HEK293 (cell line): ENCODE measurements at regions not wholly inside any gene's neighbourhood (a gene's known extent, or its start where the extent isn't known, plus 50 kb on each side); places are given as distances from the start of the nearest gene placed in this dataset.

Experiments used
- CTCF ChIA-PET: fragments of 350-600 bp; formaldehyde crosslinking; extraction: SDS; loops from one replicate; lab custom pipeline; 2021; ENCODE audit warnings: antibody characterized with exemption; lab: Yijun Ruan, JAX
- POLR2A ChIA-PET: fragments of 300-600 bp; formaldehyde crosslinking; extraction: SDS; loops from one replicate; lab custom pipeline; 2020; ENCODE audit warnings: antibody characterized with exemption, inconsistent platforms; lab: Yijun Ruan, JAX
- H3K27ac ChIP-seq: fragments of 200-500 bp; sonication (Bioruptor generic); 2 replicates; pipeline ENCODE4 v1.5.1; 2014; ENCODE audit warnings: low read depth, low read length, control low read depth, inconsistent platforms; ENCODE audit errors: extremely low read depth
- H3K36me3 ChIP-seq, 2 experiments: fragments of 200-500 bp in 1 of 2; sonication (Bioruptor generic) in 1 of 2; 1 replicate in 1 of 2; 2 replicates in 1 of 2; pipeline ENCODE4 v1.5.1; 2014 to 2017; ENCODE audit warnings: inconsistent platforms in 2 of 2, low read length in 2 of 2; ENCODE audit not compliant: control insufficient read depth in 2 of 2, insufficient read depth in 1 of 2
- H3K4me1 ChIP-seq: fragments of 200-500 bp; sonication (Bioruptor generic); 2 replicates; pipeline ENCODE4 v1.5.1; 2014; ENCODE audit warnings: mild to moderate bottlenecking, low read length, inconsistent platforms; ENCODE audit not compliant: control insufficient read depth, insufficient read depth
- H3K4me3 ChIP-seq: 2 replicates; pipeline ENCODE4 v1.5.1; 2011; ENCODE audit warnings: low read depth, mild to moderate bottlenecking, control low read depth, low read length, moderate library complexity
- H3K9me3 ChIP-seq: fragments of 200-500 bp; sonication (Bioruptor generic); 2 replicates; pipeline ENCODE4 v1.5.1; 2014; ENCODE audit warnings: low read depth, low read length, inconsistent platforms; ENCODE audit not compliant: control insufficient read depth, insufficient read depth
- ATF2 ChIP-seq: fragments of 450-650 bp; formaldehyde crosslinking; IDR thresholded peaks from 2 replicates; pipeline ENCODE4 v1.5.1; 2016; ENCODE audit warnings: missing biosample characterization, missing genetic modification characterization, low read depth
- HIC1 ChIP-seq: fragments of 450-650 bp; formaldehyde crosslinking; IDR thresholded peaks from 2 replicates; pipeline ENCODE4 v1.5.1; 2016; ENCODE audit warnings: missing biosample characterization, missing genetic modification characterization
- KLF16 ChIP-seq: fragments of 450-650 bp; formaldehyde crosslinking; IDR thresholded peaks from 2 replicates; pipeline ENCODE4 v1.5.1; 2017; ENCODE audit warnings: missing biosample characterization, missing genetic modification characterization
- MZF1 ChIP-seq: fragments of 450-650 bp; formaldehyde crosslinking; IDR thresholded peaks from 2 replicates; pipeline ENCODE4 v1.5.1; 2017; ENCODE audit warnings: missing biosample characterization, missing genetic modification characterization, borderline replicate concordance
- PRDM10 ChIP-seq: fragments of 450-650 bp; formaldehyde crosslinking; IDR thresholded peaks from 2 replicates; pipeline ENCODE4 v1.5.1; 2016; ENCODE audit warnings: missing biosample characterization, missing genetic modification characterization
- REPIN1 ChIP-seq: fragments of 450-650 bp; formaldehyde crosslinking; IDR thresholded peaks from 2 replicates; pipeline ENCODE4 v1.5.1; 2017; ENCODE audit warnings: missing biosample characterization, missing genetic modification characterization, low read depth
- ZBTB1 ChIP-seq: fragments of 450-650 bp; formaldehyde crosslinking; IDR thresholded peaks from 2 replicates; pipeline ENCODE4 v1.5.1; 2016; ENCODE audit warnings: missing biosample characterization, missing genetic modification characterization
- ZBTB17 ChIP-seq: fragments of 450-650 bp; formaldehyde crosslinking; IDR thresholded peaks from 2 replicates; pipeline ENCODE4 v1.5.1; 2016; ENCODE audit warnings: missing biosample characterization, missing genetic modification characterization
- ZFP37 ChIP-seq: fragments of 450-650 bp; formaldehyde crosslinking; IDR thresholded peaks from 2 replicates; pipeline ENCODE4 v1.5.1; 2016; ENCODE audit warnings: missing biosample characterization, missing genetic modification characterization
- ZFP41 ChIP-seq: fragments of 450-650 bp; formaldehyde crosslinking; IDR thresholded peaks from 2 replicates; pipeline ENCODE4 v1.5.1; 2016; ENCODE audit warnings: missing biosample characterization, missing genetic modification characterization, borderline replicate concordance
- ZNF23 ChIP-seq: fragments of 450-650 bp; formaldehyde crosslinking; IDR thresholded peaks from 2 replicates; pipeline ENCODE4 v1.5.1; 2016; ENCODE audit warnings: missing biosample characterization, missing genetic modification characterization, borderline replicate concordance
- ZNF292 ChIP-seq: fragments of 450-650 bp; formaldehyde crosslinking; IDR thresholded peaks from 2 replicates; pipeline ENCODE4 v1.5.1; 2016; ENCODE audit warnings: low read depth, missing biosample characterization, missing genetic modification characterization, borderline replicate concordance
- ZNF335 ChIP-seq: fragments of 450-650 bp; formaldehyde crosslinking; conservative IDR thresholded peaks from 2 replicates; pipeline ENCODE4 v1.5.1; 2016; ENCODE audit warnings: missing biosample characterization, missing genetic modification characterization
- ZNF488 ChIP-seq: fragments of 450-650 bp; formaldehyde crosslinking; IDR thresholded peaks from 2 replicates; pipeline ENCODE4 v1.5.1; 2016; ENCODE audit warnings: missing biosample characterization, missing genetic modification characterization
- ZNF530 ChIP-seq: fragments of 450-650 bp; formaldehyde crosslinking; IDR thresholded peaks from 2 replicates; pipeline ENCODE4 v1.5.1; 2016; ENCODE audit warnings: low read depth, missing biosample characterization, missing genetic modification characterization
- ZNF548 ChIP-seq: fragments of 450-650 bp; formaldehyde crosslinking; IDR thresholded peaks from 2 replicates; pipeline ENCODE4 v1.5.1; 2016; ENCODE audit warnings: missing biosample characterization, missing genetic modification characterization
- ZNF571 ChIP-seq: fragments of 450-650 bp; formaldehyde crosslinking; IDR thresholded peaks from 2 replicates; pipeline ENCODE4 v1.5.0; 2017; ENCODE audit warnings: missing biosample characterization, missing genetic modification characterization
- ZNF596 ChIP-seq: fragments of 450-650 bp; IDR thresholded peaks from 2 replicates; pipeline ENCODE4 v1.5.0; 2018; ENCODE audit warnings: missing biosample characterization, mild to moderate bottlenecking, missing genetic modification characterization, moderate library complexity
- ZNF621 ChIP-seq: fragments of 450-650 bp; formaldehyde crosslinking; IDR thresholded peaks from 2 replicates; pipeline ENCODE4 v1.5.1; 2017; ENCODE audit warnings: missing biosample characterization, missing genetic modification characterization
- ZNF624 ChIP-seq: fragments of 450-650 bp; formaldehyde crosslinking; IDR thresholded peaks from 2 replicates; pipeline ENCODE4 v1.5.1; 2017; ENCODE audit warnings: missing biosample characterization, missing genetic modification characterization
- ZNF707 ChIP-seq: fragments of 450-650 bp; formaldehyde crosslinking; IDR thresholded peaks from 2 replicates; pipeline ENCODE4 v1.5.1; 2016; ENCODE audit warnings: missing biosample characterization, missing genetic modification characterization
- ZSCAN30 ChIP-seq: fragments of 450-650 bp; IDR thresholded peaks from 2 replicates; pipeline ENCODE4 v1.5.1; 2018; ENCODE audit warnings: missing biosample characterization, mild to moderate bottlenecking, missing genetic modification characterization, moderate library complexity

- TF ChIP-seq ZFP37 (tag by site-specific recombination) (no peak), ZNF707 (tag by site-specific recombination) (no peak), ZNF548 (tag by site-specific recombination) (no peak), ZNF621 (tag by site-specific recombination) (no peak), ZFP41 (tag by site-specific recombination) (no peak), KLF16 (tag by site-specific recombination) (no peak), ZNF596 (no peak), MZF1 (tag by site-specific recombination) (no peak)
- Histone ChIP-seq H3K9me3 (no peaks in the 10 kb centered on the region), H3K27ac (no peak overlapping the region), H3K4me1 (no peaks in the 10 kb centered on the region), H3K4me3 (no peak overlapping the region), H3K36me3 (no peaks in the 10 kb centered on the region)
- POLR2A ChIA-PET = no interaction called here
- CTCF ChIA-PET = no interaction called here
Observed at GRCh38 chr12:33317746-33318145, 121.9 kb downstream of the SYT10 start.

- ChIA-PET CTCF (no interaction called here), POLR2A (no interaction called here)
- Histone ChIP-seq H3K9me3 (no peaks in the 10 kb centered on the region), H3K27ac (no peak overlapping the region), H3K4me3 (no peak overlapping the region), H3K4me1 (no peaks in the 10 kb centered on the region), H3K36me3 (no peaks in the 10 kb centered on the region)
- no peak for TF ChIP-seq ZNF530 (tag by site-specific recombination)
- no peak for TF ChIP-seq PRDM10 (tag by site-specific recombination)
- no peak for TF ChIP-seq ZSCAN30 (tag by site-specific recombination)
- TF ChIP-seq ZNF292 (tag by site-specific recombination) = no peak
- TF ChIP-seq ZBTB1 (tag by site-specific recombination) = no peak
- no peak for TF ChIP-seq ZNF23 (tag by site-specific recombination)
- TF ChIP-seq ATF2 (tag by site-specific recombination) = no peak
- no peak for TF ChIP-seq ZNF624 (tag by site-specific recombination)
- no peak for TF ChIP-seq HIC1 (tag by site-specific recombination)
- no peak for TF ChIP-seq ZNF335 (tag by site-specific recombination)
- no peak for TF ChIP-seq ZNF571 (tag by site-specific recombination)
- TF ChIP-seq ZNF488 (tag by site-specific recombination) = no peak
- no peak for TF ChIP-seq ZBTB17
- no peak for TF ChIP-seq REPIN1
Observed at GRCh38 chr12:33314223-33314622, 125.4 kb downstream of the SYT10 start.
